GM18511 (cell line): ENCODE measurements at regions not wholly inside any gene's neighbourhood (a gene's known extent, or its start where the extent isn't known, plus 50 kb on each side); places are given as distances from the start of the nearest gene placed in this dataset.
"Not testable (repeated sequence)": the region's sequence is repeated elsewhere in the genome, so short reads cannot be mapped to it uniquely, and the experiment has no call there.

Source experiments
- ATAC-seq: cut with Tn5 transposase; IDR thresholded peaks from one replicate; pipeline ENCODE4 v1.9.1; 2021; ENCODE audit warnings: mild to moderate bottlenecking, moderate library complexity; ENCODE audit not compliant: unreplicated experiment

GRCh38 chr9:108057421-108058134 lies 568.0 kb upstream of the KLF4 start:
- ATAC-seq, result no peak

- no peak for ATAC-seq
Measured at GRCh38 chr9:108056805-108057386, 567.3 kb upstream of the KLF4 start.

- no peak for ATAC-seq
Measured at GRCh38 chr9:108056084-108056804, 566.7 kb upstream of the KLF4 start.

GRCh38 chr9:108054131-108054630 lies 564.6 kb upstream of the KLF4 start:
- ATAC-seq, result no peak

GRCh38 chr9:108053555-108054061 lies 564.0 kb upstream of the KLF4 start:
- ATAC-seq, result no peak

- no peak for ATAC-seq
Measured at GRCh38 chr9:108052431-108053080, 563.0 kb upstream of the KLF4 start.

- no peak for ATAC-seq
Measured at GRCh38 chr9:108050894-108051293, 561.3 kb upstream of the KLF4 start.

- ATAC-seq, result no peak
Measured at GRCh38 chr9:108049671-108050494, 560.3 kb upstream of the KLF4 start.

GRCh38 chr9:108049026-108049607 lies 559.5 kb upstream of the KLF4 start:
- no peak for ATAC-seq

GRCh38 chr9:108048406-108049025 lies 558.9 kb upstream of the KLF4 start:
- ATAC-seq, result no peak

- ATAC-seq, result not testable (repeated sequence)
Measured at GRCh38 chr9:108047777-108048176, 558.2 kb upstream of the KLF4 start.

- ATAC-seq, result no peak
Measured at GRCh38 chr9:108047264-108047663, 557.7 kb upstream of the KLF4 start.

GRCh38 chr9:108045851-108046250 lies 556.3 kb upstream of the KLF4 start:
- no peak for ATAC-seq

GRCh38 chr9:108043585-108043984 lies 554.0 kb upstream of the KLF4 start:
- no peak for ATAC-seq

GRCh38 chr9:108041551-108041950 lies 552.0 kb upstream of the KLF4 start:
- no peak for ATAC-seq

- ATAC-seq, result no peak
Measured at GRCh38 chr9:108040783-108041182, 551.2 kb upstream of the KLF4 start.

GRCh38 chr9:108039493-108039892 lies 549.9 kb upstream of the KLF4 start:
- ATAC-seq, result no peak

- no peak for ATAC-seq
Measured at GRCh38 chr9:108039012-108039411, 549.4 kb upstream of the KLF4 start.

- ATAC-seq, result no peak
Measured at GRCh38 chr9:108035487-108035886, 545.9 kb upstream of the KLF4 start.
